H1 (cell line): ENCODE measurements at regions not wholly inside any gene's neighbourhood (a gene's known extent, or its start where the extent isn't known, plus 50 kb on each side); places are given as distances from the start of the nearest gene placed in this dataset.

Experiments
- CTCF ChIA-PET: fragments of 300-600 bp; sonication (Branson Sonifier 250); formaldehyde crosslinking; loops from one replicate; lab custom pipeline; 2021; ENCODE audit not compliant: partially characterized antibody; lab: Charles Lee
- POLR2A ChIA-PET: fragments of 300-600 bp; sonication (Branson Sonifier 250); formaldehyde crosslinking; loops from one replicate; lab custom pipeline; 2021; ENCODE audit warnings: inconsistent platforms; ENCODE audit not compliant: partially characterized antibody; lab: Charles Lee
- DNase-seq, 2 experiments: peaks; one replicate each; pipeline versions ENCODE4 v3.0.0 to v3.0.0-alpha.2; 2010 to 2022; ENCODE audit warnings: low spot score in 2 of 2, low read depth in 1 of 2, mixed read lengths in 1 of 2
- FAIRE-seq: peaks from 2 replicates; lab custom pipeline; 2011; peaks lifted over from hg19 to GRCh38; lab: Jason Lieb, UNC
- H2AFZ ChIP-seq: 2 replicates; pipeline ENCODE4 v1.8.1; 2012; ENCODE audit warnings: low read length, inconsistent platforms
- H2AK5ac ChIP-seq: 2 replicates; pipeline ENCODE4 v1.6.1; 2013; ENCODE audit warnings: low read depth, low read length
- H2BK120ac ChIP-seq: replicated peaks from 2 replicates; pipeline ENCODE3; 2013; ENCODE audit warnings: low read depth, low read length, inconsistent platforms
- H2BK12ac ChIP-seq: 2 replicates; pipeline ENCODE4 v1.6.1; 2013; ENCODE audit warnings: low read depth, low read length
- H2BK15ac ChIP-seq: 2 replicates; pipeline ENCODE4 v1.6.1; 2013; ENCODE audit warnings: low read length
- H2BK20ac ChIP-seq: 2 replicates; pipeline ENCODE4 v1.6.1; 2013; ENCODE audit warnings: low read length
- H2BK5ac ChIP-seq: 2 replicates; pipeline ENCODE4 v1.6.1; 2013; ENCODE audit warnings: low read depth, low read length
- H3K14ac ChIP-seq: 2 replicates; pipeline ENCODE4 v1.6.1; 2013; ENCODE audit warnings: inconsistent platforms; ENCODE audit not compliant: insufficient read length
- H3K18ac ChIP-seq: 2 replicates; pipeline ENCODE4 v1.6.1; 2013; ENCODE audit warnings: low read length; ENCODE audit errors: extremely low read depth
- H3K23ac ChIP-seq: 2 replicates; pipeline ENCODE4 v1.6.1; 2013; ENCODE audit warnings: inconsistent platforms; ENCODE audit not compliant: insufficient read length
- H3K23me2 ChIP-seq: 2 replicates; pipeline ENCODE4 v1.6.1; 2013; ENCODE audit warnings: low read depth, low read length
- H3K27ac ChIP-seq: 2 replicates; pipeline ENCODE4 v1.6.1; 2011; ENCODE audit warnings: low read depth, low read length, inconsistent platforms
- H3K27me3 ChIP-seq, 4 experiments: replicated peaks in 1 of 4; 1 replicate in 1 of 4; 2 replicates in 3 of 4; pipeline versions ENCODE4 v1.6.1 to v1.8.1; 2011 to 2013; ENCODE audit warnings: low read length in 3 of 4, mild to moderate bottlenecking in 3 of 4, inconsistent platforms in 2 of 4, mixed read lengths in 2 of 4, moderate library complexity in 1 of 4; ENCODE audit not compliant: control insufficient read depth in 3 of 4, insufficient read depth in 3 of 4; ENCODE audit errors: extremely low read depth in 1 of 4
- H3K36me3 ChIP-seq, 4 experiments: 2 replicates each; pipeline versions ENCODE4 v1.6.1 to v1.8.1; 2011 to 2013; ENCODE audit warnings: mild to moderate bottlenecking in 4 of 4, low read length in 3 of 4, moderate library complexity in 2 of 4, control low read depth in 1 of 4, inconsistent platforms in 1 of 4; ENCODE audit not compliant: insufficient read depth in 4 of 4, control insufficient read depth in 2 of 4
- H3K4ac ChIP-seq: replicated peaks from 2 replicates; pipeline ENCODE3; 2013; ENCODE audit warnings: low read length, low read depth, mixed read lengths, inconsistent platforms; ENCODE audit not compliant: insufficient read length
- H3K4me1 ChIP-seq, 4 experiments: replicated peaks in 1 of 4; 1 replicate in 1 of 4; 2 replicates in 3 of 4; pipeline versions ENCODE4 v1.6.1 to v1.8.1; 2011 to 2013; ENCODE audit warnings: low read length in 3 of 4, inconsistent platforms in 2 of 4, mixed read lengths in 1 of 4; ENCODE audit not compliant: insufficient read depth in 4 of 4, control insufficient read depth in 3 of 4
- H3K4me2 ChIP-seq, 2 experiments: 2 replicates each; pipeline versions ENCODE4 v1.6.1 to v1.8.1; 2011 to 2013; ENCODE audit warnings: low read depth in 2 of 2, low read length in 2 of 2, control low read depth in 1 of 2, inconsistent platforms in 1 of 2, mild to moderate bottlenecking in 1 of 2; ENCODE audit not compliant: insufficient read depth in 1 of 2
- H3K4me3 ChIP-seq, 4 experiments: fragments of 200-600, 300-600 bp in 1 of 4; sonication (generic), shearing (Covaris generic), sonication (Bioruptor Twin) in 1 of 4; 2 replicates each; pipeline versions ENCODE4 v1.5.1 to v1.8.1; 2011 to 2016; ENCODE audit warnings: low read length in 4 of 4, low read depth in 3 of 4, control low read depth in 2 of 4, inconsistent platforms in 2 of 4, mild to moderate bottlenecking in 2 of 4, mixed read lengths in 1 of 4, moderate library complexity in 1 of 4; ENCODE audit not compliant: insufficient read depth in 2 of 4; ENCODE audit errors: extremely low read depth in 1 of 4
- H3K56ac ChIP-seq: replicated peaks from 2 replicates; pipeline ENCODE3; 2013; ENCODE audit warnings: low read depth, mild to moderate bottlenecking, mixed read lengths, low read length, inconsistent platforms; ENCODE audit not compliant: insufficient read length
- H3K79me1 ChIP-seq: 2 replicates; pipeline ENCODE4 v1.6.1; 2013; ENCODE audit warnings: low read depth, low read length, control low read depth
- H3K79me2 ChIP-seq, 2 experiments: 2 replicates each; pipeline versions ENCODE4 v1.6.1 to v1.8.1; 2012 to 2013; ENCODE audit warnings: low read length in 2 of 2, mild to moderate bottlenecking in 2 of 2, inconsistent platforms in 1 of 2; ENCODE audit not compliant: insufficient read depth in 2 of 2, control insufficient read depth in 1 of 2
- H3K9ac ChIP-seq, 4 experiments: replicated peaks in 1 of 4; 1 replicate in 1 of 4; 2 replicates in 3 of 4; pipeline versions ENCODE4 v1.6.1 to v1.8.1; 2011 to 2013; ENCODE audit warnings: low read depth in 3 of 4, low read length in 3 of 4, control low read depth in 2 of 4, mild to moderate bottlenecking in 2 of 4, moderate library complexity in 2 of 4, inconsistent platforms in 1 of 4; ENCODE audit errors: extremely low read depth in 1 of 4
- H3K9me3 ChIP-seq, 2 experiments: 2 replicates each; pipeline versions ENCODE4 v1.6.1 to v1.8.1; 2012 to 2013; ENCODE audit warnings: mild to moderate bottlenecking in 2 of 2, moderate library complexity in 2 of 2, control low read depth in 1 of 2, inconsistent platforms in 1 of 2, low read depth in 1 of 2, low read length in 1 of 2, mixed read lengths in 1 of 2; ENCODE audit not compliant: insufficient read depth in 2 of 2
- H4K20me1 ChIP-seq, 2 experiments: replicated peaks in 1 of 2; 2 replicates each; pipeline versions ENCODE3 to v1.8.1; 2011 to 2013; ENCODE audit warnings: inconsistent platforms in 2 of 2, low read length in 2 of 2, mild to moderate bottlenecking in 1 of 2; ENCODE audit not compliant: insufficient read depth in 2 of 2, control insufficient read depth in 1 of 2
- H4K5ac ChIP-seq: 2 replicates; pipeline ENCODE4 v1.6.1; 2013; ENCODE audit warnings: low read length, low read depth, mixed read lengths, inconsistent platforms; ENCODE audit not compliant: insufficient read length
- H4K8ac ChIP-seq: 2 replicates; pipeline ENCODE4 v1.8.0; 2013; ENCODE audit warnings: mild to moderate bottlenecking, moderate library complexity, low read length, inconsistent platforms; ENCODE audit not compliant: insufficient read depth; ENCODE audit errors: extremely low read depth
- H4K91ac ChIP-seq: replicated peaks from 2 replicates; pipeline ENCODE3; 2013; ENCODE audit warnings: low read length, mixed read lengths, inconsistent platforms; ENCODE audit not compliant: insufficient read length
- CHD2 ChIP-seq: IDR thresholded peaks from 2 replicates; pipeline ENCODE4 v1.6.1; 2012; ENCODE audit warnings: low read length, improper control_type of control experiment
- POLR2A ChIP-seq, 2 experiments: IDR thresholded peaks; 1 replicate in 1 of 2; 2 replicates in 1 of 2; pipeline ENCODE4 v1.6.1; 2011; ENCODE audit warnings: low read depth in 2 of 2, low read length in 2 of 2, mild to moderate bottlenecking in 2 of 2; ENCODE audit errors: control extremely low read depth in 1 of 2
- POLR2AphosphoS5 ChIP-seq: IDR thresholded peaks from 2 replicates; pipeline ENCODE4 v1.6.1; 2011; ENCODE audit warnings: low read depth, low read length
- WGBS, 2 experiments: shearing (Covaris generic) in 1 of 2; methylation state at CpG; one replicate each; pipeline versions ENCODE4 v1.1.6 to v1.1.7; 2013 to 2015; ENCODE audit warnings: low lambda C conversion rate in 2 of 2, mixed read lengths in 2 of 2, inconsistent platforms in 1 of 2, low coverage in 1 of 2, missing lambda C conversion rate in 1 of 2; ENCODE audit not compliant: insufficient replicate concordance in 2 of 2, insufficient coverage in 1 of 2, insufficient read length in 1 of 2; ENCODE audit errors: extremely low coverage in 1 of 2, missing lambda C conversion rate in 1 of 2; 5-methylcytosine and 5-hydroxymethylcytosine counted together

DNA sequence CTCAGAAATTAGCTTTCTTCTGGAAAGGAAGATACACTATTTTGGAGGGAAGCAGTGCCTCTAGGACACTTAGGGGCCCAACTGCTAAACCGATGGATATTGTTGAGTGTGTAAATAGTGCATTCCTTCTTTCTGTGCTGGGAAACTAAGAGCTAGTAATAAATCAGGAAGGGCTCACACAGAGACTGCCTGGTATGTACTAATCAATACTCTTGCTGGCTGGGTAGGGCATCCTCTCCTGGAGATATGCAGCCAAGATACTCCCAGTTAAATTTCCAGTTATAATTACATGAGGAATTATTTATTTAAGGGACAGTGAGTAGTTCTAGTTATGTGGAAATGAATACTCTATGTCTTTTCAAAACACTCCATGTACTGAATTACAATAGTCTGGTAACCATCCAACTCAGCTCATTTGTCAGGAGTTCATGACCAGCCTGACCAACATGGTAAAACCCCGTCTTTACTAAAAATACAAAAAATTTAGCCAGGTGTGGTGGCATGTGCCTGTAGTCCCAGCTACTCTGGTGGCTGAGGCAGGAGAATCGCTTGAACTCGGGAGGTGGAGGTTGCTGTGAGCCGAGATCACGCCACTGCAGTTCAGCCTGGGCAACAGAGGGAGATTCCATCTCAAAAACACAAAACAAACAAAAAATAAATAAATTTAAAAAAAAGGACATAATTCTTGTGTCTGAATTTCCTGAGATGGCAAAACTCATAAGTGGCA lies 100.0 kb downstream of the OR2B2 start:
- Histone ChIP-seq H3K4me1 (peaks cover 0 to 6% (median 2%) of the 10 kb centered on the region in 4 experiments; a peak in 3 of 7 replicates), H2BK12ac (no peak overlapping the region), H2AK5ac (no peak overlapping the region), H3K79me1 (no peaks in the 10 kb centered on the region), H3K23me2 (peaks cover 17% of the 10 kb centered on the region), H4K5ac (peak overlapping the region; percentile 47), H2AFZ (no peak overlapping the region), H2BK15ac (no peak overlapping the region), H2BK20ac (peak overlapping the region; percentile 44; the same call in 1 of the 2 replicates), H3K36me3 (no peaks in the 10 kb centered on the region), H4K91ac (no peak overlapping the region), H3K9me3 (peaks cover 0 to 3% of the 10 kb centered on the region in 2 experiments; a peak in 1 of 4 replicates), H3K4ac (no peak overlapping the region), H3K14ac (no peak overlapping the region), H3K23ac (no peak overlapping the region), H3K9ac (no peak overlapping the region; a peak in 1 of 7 replicates), H3K4me2 (peak overlapping the region; percentile 30 to 99; a peak in 3 of 4 replicates), H2BK120ac (no peak overlapping the region), H3K79me2 (peaks cover 0 to 6% of the 10 kb centered on the region in 2 experiments; a peak in 1 of 4 replicates), H3K4me3 (peak overlapping the region in 2 of 4 experiments; percentile 23 to 29; a peak in 2 of 8 replicates), H2BK5ac (peak overlapping the region; percentile 87; the same call in 1 of the 2 replicates), H4K20me1 (no peaks in the 10 kb centered on the region), H3K18ac (peak overlapping the region; percentile 3; the same call in 1 of the 2 replicates), H4K8ac (no peak overlapping the region; the same call in 1 of the 2 replicates), H3K27ac (no peak overlapping the region), H3K56ac (peak overlapping the region; percentile 72), H3K27me3 (no peaks in the 10 kb centered on the region)
- FAIRE-seq (no peak), DNase-seq (no peak)
- peak; percentile 79 for TF ChIP-seq POLR2AphosphoS5
- no peak for TF ChIP-seq CHD2
- TF ChIP-seq POLR2A (IDR thresholded peaks at IDR 0.05; ENCODE audit: control extremely low read depth in 1 of 2, low read depth in 2 of 2, low read length in 2 of 2), result peak; percentile 57 to 66; a peak in 2 of 3 replicates
- WGBS, 2 experiments, result 74% methylated on average over 6 of the region's 6 CpGs; no CpG with 5 or more reads in 1 of the 2 experiments
- CTCF ChIA-PET, result interaction anchor here (0.7 to 1.7 kb wide), 4 partner anchors 9 to 319 kb away, joined by 3 to 5 read pairs (median 4); no protein-coding TSS in a partner anchor
- POLR2A ChIA-PET, result interaction anchor here (0.6 to 11.2 kb wide), 28 partner anchors 9 to 1791 kb away, joined by 3 to 959 read pairs (median 17); partner anchors contain the start of gene ZNF165
